IPS-18a (cell line): ENCODE measurements at regions not wholly inside any gene's neighbourhood (a gene's known extent, or its start where the extent isn't known, plus 50 kb on each side); places are given as distances from the start of the nearest gene placed in this dataset.

Source experiments
- H3K27ac ChIP-seq: one replicate; pipeline ENCODE4 v1.5.1; 2013; ENCODE audit warnings: low read length
- H3K27me3 ChIP-seq: one replicate; pipeline ENCODE4 v1.6.1; 2013; ENCODE audit warnings: mild to moderate bottlenecking, low read length; ENCODE audit not compliant: control insufficient read depth, insufficient read depth
- H3K36me3 ChIP-seq: one replicate; pipeline ENCODE4 v1.6.1; 2013; ENCODE audit warnings: low read depth, low read length; ENCODE audit not compliant: control insufficient read depth
- H3K4me1 ChIP-seq: one replicate; pipeline ENCODE4 v1.6.1; 2013; ENCODE audit warnings: low read depth, low read length; ENCODE audit not compliant: control insufficient read depth
- H3K4me3 ChIP-seq: one replicate; pipeline ENCODE4 v1.5.1; 2013; ENCODE audit warnings: low read length
- H3K9ac ChIP-seq: one replicate; pipeline ENCODE4 v1.6.1; 2013; ENCODE audit warnings: mild to moderate bottlenecking, low read length, moderate library complexity
- H3K9me3 ChIP-seq: one replicate; pipeline ENCODE4 v1.6.1; 2013; ENCODE audit warnings: low read depth, low read length; ENCODE audit not compliant: control insufficient read depth

GRCh38 chr7:16063221-16063620, 358.1 kb downstream of the CRPPA start:
- peaks cover 12% of the 10 kb centered on the region for H3K4me1 ChIP-seq
- H3K36me3 ChIP-seq: no peaks in the 10 kb centered on the region
- H3K4me3 ChIP-seq: no peak overlapping the region
- no peak overlapping the region for H3K27ac ChIP-seq
- H3K9me3 ChIP-seq: no peaks in the 10 kb centered on the region
- H3K9ac ChIP-seq: no peak overlapping the region
- H3K27me3 ChIP-seq: no peaks in the 10 kb centered on the region

DNA sequence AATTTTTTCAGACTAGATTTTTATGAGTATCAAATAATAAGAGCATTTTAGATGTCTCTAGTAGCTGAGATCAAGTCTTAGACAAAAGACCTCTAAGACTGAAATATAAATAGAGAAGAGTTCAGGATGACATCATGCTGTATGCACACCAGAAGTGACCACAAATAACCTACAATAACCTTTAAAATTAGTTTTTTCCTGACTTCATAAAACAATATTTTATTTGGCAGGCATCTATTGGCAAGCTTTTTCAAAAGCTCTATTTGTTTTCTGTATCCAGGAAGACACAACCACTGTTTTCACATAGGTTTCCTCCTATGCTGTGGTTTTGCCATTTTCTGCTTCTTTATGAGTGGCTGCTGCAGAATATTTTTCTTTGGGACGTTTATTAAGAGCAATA, 359.1 kb downstream of the CRPPA start:
- no peak overlapping the region for H3K27ac ChIP-seq
- H3K9me3 ChIP-seq: no peaks in the 10 kb centered on the region
- no peak overlapping the region for H3K4me3 ChIP-seq
- H3K27me3 ChIP-seq: no peaks in the 10 kb centered on the region
- no peaks in the 10 kb centered on the region for H3K36me3 ChIP-seq
- peaks cover 7% of the 10 kb centered on the region for H3K4me1 ChIP-seq
- H3K9ac ChIP-seq: no peak overlapping the region

DNA sequence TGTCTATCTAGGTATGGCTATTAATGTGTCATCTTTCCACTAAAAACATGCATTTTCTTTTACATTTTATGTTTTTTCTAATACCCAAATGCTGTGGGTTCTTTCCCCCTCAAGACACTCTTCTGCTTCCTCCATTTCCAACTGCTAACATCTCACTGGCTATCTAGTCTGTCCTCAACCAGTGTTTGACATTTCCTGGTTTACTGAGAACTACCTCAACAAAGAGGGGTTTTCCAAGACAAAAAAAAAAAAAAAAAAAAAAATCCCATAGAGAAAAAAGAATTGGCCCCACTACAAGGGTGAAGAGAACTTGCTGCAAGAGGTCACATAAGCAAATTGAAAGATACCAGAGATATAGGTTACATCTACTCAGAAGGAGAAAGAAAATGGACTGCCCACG, 359.7 kb downstream of the CRPPA start:
- H3K4me1 ChIP-seq: peaks cover under 1% of the 10 kb centered on the region
- no peaks in the 10 kb centered on the region for H3K27me3 ChIP-seq
- H3K4me3 ChIP-seq: no peak overlapping the region
- H3K9ac ChIP-seq: no peak overlapping the region
- H3K9me3 ChIP-seq: no peaks in the 10 kb centered on the region
- no peak overlapping the region for H3K27ac ChIP-seq
- no peaks in the 10 kb centered on the region for H3K36me3 ChIP-seq

- Histone ChIP-seq H3K4me3 (no peak overlapping the region), H3K9me3 (no peaks in the 10 kb centered on the region), H3K27ac (no peak overlapping the region), H3K27me3 (no peaks in the 10 kb centered on the region), H3K9ac (no peak overlapping the region), H3K36me3 (no peaks in the 10 kb centered on the region), H3K4me1 (no peaks in the 10 kb centered on the region)
These were observed 360.3 kb downstream of the CRPPA start for GRCh38 chr7:16061011-16061410.

DNA sequence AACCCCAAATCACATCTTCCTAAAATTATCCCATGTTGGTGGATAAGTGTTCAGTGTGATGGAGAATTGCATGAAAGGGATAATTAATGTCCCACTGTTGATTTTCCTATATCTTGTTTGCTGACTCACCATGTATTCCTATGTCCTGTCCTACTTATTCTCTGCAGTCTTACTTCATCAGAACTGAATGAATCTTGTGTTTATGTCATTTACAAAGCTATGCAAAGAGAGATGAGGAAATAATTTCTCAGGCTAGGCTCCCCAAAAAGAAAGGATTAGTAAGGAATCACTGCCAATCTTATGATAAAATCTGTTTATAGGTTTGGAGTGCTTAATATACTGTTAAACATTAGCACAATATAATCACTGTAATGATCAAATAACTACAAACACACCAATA, 360.8 kb downstream of the CRPPA start:
- Histone ChIP-seq H3K4me3 (no peak overlapping the region), H3K4me1 (peaks cover 2% of the 10 kb centered on the region), H3K27me3 (no peaks in the 10 kb centered on the region), H3K36me3 (no peaks in the 10 kb centered on the region), H3K9ac (no peak overlapping the region), H3K9me3 (no peaks in the 10 kb centered on the region), H3K27ac (no peak overlapping the region)

GRCh38 chr7:16055263-16055976, 365.9 kb downstream of the CRPPA start:
- Histone ChIP-seq H3K9me3 (no peaks in the 10 kb centered on the region), H3K4me3 (no peak overlapping the region), H3K27me3 (no peaks in the 10 kb centered on the region), H3K27ac (no peak overlapping the region), H3K4me1 (peaks cover 2% of the 10 kb centered on the region), H3K9ac (no peak overlapping the region), H3K36me3 (no peaks in the 10 kb centered on the region)

DNA sequence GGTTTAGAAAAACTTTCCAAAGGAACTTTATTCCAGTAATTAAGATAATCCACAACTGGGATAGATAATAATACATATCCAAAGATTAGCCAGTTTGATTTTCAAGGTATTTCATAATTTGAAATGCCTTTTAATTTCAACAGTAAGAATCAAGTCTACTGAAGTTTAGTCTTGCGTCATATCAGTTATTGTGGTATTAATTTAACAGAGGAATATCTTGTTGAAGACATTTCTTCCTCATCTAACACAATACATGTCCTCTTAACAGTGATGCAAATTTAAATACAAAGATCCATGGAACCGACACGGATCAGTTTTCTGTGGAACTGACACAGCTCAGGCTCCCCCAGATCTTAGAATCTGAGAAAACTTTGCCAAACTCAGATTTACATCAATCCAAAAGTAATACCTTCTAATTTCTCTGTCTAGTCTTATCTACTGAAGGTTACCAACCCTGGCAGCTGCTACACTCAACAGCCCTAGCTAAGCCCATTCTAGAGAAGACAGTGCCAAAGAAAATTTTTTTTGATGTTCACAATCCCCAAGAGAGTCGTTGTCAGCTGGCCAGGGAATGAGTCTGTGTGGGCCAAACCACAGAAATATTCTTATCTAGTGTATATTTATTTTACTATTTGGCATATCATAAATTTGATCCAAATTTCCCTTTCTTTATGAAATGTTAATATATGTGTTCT, 365.2 kb upstream of the MEOX2 start:
- no peaks in the 10 kb centered on the region for H3K27me3 ChIP-seq
- H3K9ac ChIP-seq: no peak overlapping the region
- H3K4me3 ChIP-seq: no peak overlapping the region

GRCh38 chr7:16046041-16046440, 359.6 kb upstream of the MEOX2 start:
- H3K9ac ChIP-seq: no peak overlapping the region
- no peaks in the 10 kb centered on the region for H3K27me3 ChIP-seq
- H3K36me3 ChIP-seq: no peaks in the 10 kb centered on the region
- H3K4me3 ChIP-seq: no peak overlapping the region
- H3K27ac ChIP-seq: no peak overlapping the region
- no peaks in the 10 kb centered on the region for H3K9me3 ChIP-seq
- no peaks in the 10 kb centered on the region for H3K4me1 ChIP-seq

More for the DNA sequence above, 365.2 kb upstream of the MEOX2 start:
- Histone ChIP-seq H3K36me3 (no peaks in the 10 kb centered on the region), H3K4me1 (peaks cover 2% of the 10 kb centered on the region), H3K9me3 (no peaks in the 10 kb centered on the region), H3K27ac (no peak overlapping the region)

GRCh38 chr7:16045296-16045695, 358.8 kb upstream of the MEOX2 start:
- Histone ChIP-seq H3K27me3 (no peaks in the 10 kb centered on the region), H3K9ac (no peak overlapping the region), H3K9me3 (no peaks in the 10 kb centered on the region), H3K36me3 (no peaks in the 10 kb centered on the region), H3K4me1 (no peaks in the 10 kb centered on the region), H3K27ac (no peak overlapping the region), H3K4me3 (no peak overlapping the region)

- Histone ChIP-seq H3K9ac (no peak overlapping the region), H3K27ac (no peak overlapping the region), H3K36me3 (no peaks in the 10 kb centered on the region), H3K4me1 (no peaks in the 10 kb centered on the region), H3K4me3 (no peak overlapping the region), H3K9me3 (no peaks in the 10 kb centered on the region), H3K27me3 (no peaks in the 10 kb centered on the region)
These were observed 358.2 kb upstream of the MEOX2 start for GRCh38 chr7:16044645-16045044.

GRCh38 chr7:16040346-16040745, 353.9 kb upstream of the MEOX2 start:
- H3K27me3 ChIP-seq: no peaks in the 10 kb centered on the region
- no peak overlapping the region for H3K4me3 ChIP-seq
- H3K4me1 ChIP-seq: no peaks in the 10 kb centered on the region
- no peak overlapping the region for H3K27ac ChIP-seq
- H3K9ac ChIP-seq: no peak overlapping the region
- no peaks in the 10 kb centered on the region for H3K9me3 ChIP-seq
- no peaks in the 10 kb centered on the region for H3K36me3 ChIP-seq

DNA sequence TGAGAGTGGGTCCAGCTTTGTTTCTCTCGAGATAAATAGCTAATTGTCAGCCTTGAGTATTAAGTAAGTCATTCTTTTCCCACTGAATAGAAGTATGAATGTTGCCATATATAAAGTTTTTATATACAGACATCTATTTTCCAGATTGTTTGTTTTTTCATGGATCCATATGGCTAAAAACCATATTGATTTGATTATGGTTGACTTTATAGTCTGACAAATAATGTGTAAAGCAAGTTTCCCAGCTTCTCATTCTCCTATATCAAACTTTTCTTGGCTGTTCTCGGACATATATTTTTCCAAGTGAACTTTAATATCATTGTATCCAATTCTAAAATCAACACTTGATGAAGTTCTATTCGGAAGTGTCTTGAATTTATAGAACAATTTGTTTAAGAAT, 352.4 kb upstream of the MEOX2 start:
- H3K27ac ChIP-seq: no peak overlapping the region
- H3K9ac ChIP-seq: no peak overlapping the region
- H3K4me1 ChIP-seq: no peaks in the 10 kb centered on the region
- no peaks in the 10 kb centered on the region for H3K36me3 ChIP-seq
- H3K9me3 ChIP-seq: no peaks in the 10 kb centered on the region
- H3K27me3 ChIP-seq: no peaks in the 10 kb centered on the region
- no peak overlapping the region for H3K4me3 ChIP-seq
